Transverse colon (tissue), 4 donors: ENCODE measurements at regions not wholly inside any gene's neighbourhood (a gene's known extent, or its start where the extent isn't known, plus 50 kb on each side); places are given as distances from the start of the nearest gene placed in this dataset.

ENCODE experiments used
- DNase-seq: peaks from one replicate; pipeline ENCODE4 v3.0.0-alpha.2; 2019
- H3K27ac ChIP-seq, 4 donors: fragments of 200-600 bp; sonication (generic); 2 replicates each; pipeline ENCODE4 v1.5.1; 2016 to 2018; ENCODE audit warnings: inconsistent platforms in 4 of 4
- H3K27me3 ChIP-seq: fragments of 200-600 bp; sonication (generic); 2 replicates; pipeline ENCODE4 v1.5.1; 2017; ENCODE audit warnings: inconsistent platforms
- H3K36me3 ChIP-seq, 4 donors: fragments of 200-600 bp; sonication (generic); 2 replicates each; pipeline ENCODE4 v1.5.1; 2017 to 2019; ENCODE audit warnings: inconsistent platforms in 4 of 4
- H3K4me1 ChIP-seq, 4 donors: fragments of 200-600 bp; sonication (generic); 2 replicates each; pipeline ENCODE4 v1.5.1; 2017 to 2020; ENCODE audit warnings: inconsistent platforms in 4 of 4
- H3K4me3 ChIP-seq, 4 donors: fragments of 200-600 bp; sonication (generic); 1 replicate in 1 of 4; 2 replicates in 3 of 4; pipeline versions ENCODE4 v1.5.1 to v1.6.1; 2017 to 2019; ENCODE audit warnings: inconsistent platforms in 4 of 4
- H3K9me3 ChIP-seq, 2 donors: fragments of 200-600 bp; sonication (generic); 2 replicates each; pipeline ENCODE4 v1.5.1; 2017 to 2019; ENCODE audit warnings: inconsistent platforms in 2 of 2
- CTCF ChIP-seq, 5 experiments: fragments of 200-600 bp in 3 of 5; fragments of 450-650 bp in 2 of 5; sonication (generic) in 3 of 5; IDR thresholded peaks; 1 replicate in 2 of 5; 2 replicates in 3 of 5; pipeline ENCODE4 v1.5.1; 2016 to 2017; ENCODE audit warnings: antibody characterized with exemption in 5 of 5, inconsistent platforms in 3 of 5, mild to moderate bottlenecking in 2 of 5, moderate library complexity in 1 of 5
- EP300 ChIP-seq: sonication (generic); formaldehyde crosslinking; IDR thresholded peaks from one replicate; pipeline ENCODE4 v1.6.1; 2017; ENCODE audit warnings: antibody characterized with exemption, low read depth
- POLR2A ChIP-seq: fragments of 450-650 bp; IDR thresholded peaks from one replicate; pipeline ENCODE4 v1.6.1; 2016; ENCODE audit warnings: antibody characterized with exemption, mild to moderate bottlenecking, moderate library complexity
- POLR2AphosphoS5 ChIP-seq, 3 donors: sonication (generic); formaldehyde crosslinking; IDR thresholded peaks; one replicate each; pipeline ENCODE4 v1.6.1; 2016; ENCODE audit warnings: antibody characterized with exemption in 3 of 3
- WGBS, 2 donors: methylation state at CpG; one replicate each; pipeline ENCODE4 v1.1.5; 2018; ENCODE audit warnings: low coverage in 1 of 2; 5-methylcytosine and 5-hydroxymethylcytosine counted together
- in situ Hi-C, 4 donors: fragments of 200-750 bp; cut with MboI; loops; one replicate each; pipeline versions ENCODE4 v1.15.0 to v1.15.1; 2017; ENCODE audit warnings: low sequenced_read_pairs in 3 of 4, low pct_ligation_motif_present in 1 of 4, low pct_unique_long_range_greater_than_20kb in 1 of 4
- intact Hi-C: fragments of 100-400 bp; cut with DNase I; formaldehyde crosslinking; loops from one replicate; pipeline ENCODE4 v1.15.1; 2023; ENCODE audit warnings: low total_unique reads

- 79 to 83% methylated on average over 4 of the region's 4 CpGs for WGBS, 2 donors
- Histone ChIP-seq H3K4me3 (no peak overlapping the region), H3K27me3 (no peaks in the 10 kb centered on the region), H3K4me1 (peaks cover 0 to 5% (median 1%) of the 10 kb centered on the region in 4 donors), H3K9me3 (no peaks in the 10 kb centered on the region), H3K36me3 (no peaks in the 10 kb centered on the region), H3K27ac (no peak overlapping the region)
- intact Hi-C loops, result no loop called here
- TF ChIP-seq CTCF (IDR thresholded peaks at IDR 0.05) (no peak), POLR2AphosphoS5 (IDR thresholded peaks at IDR 0.05) (no peak), POLR2A (no peak), EP300 (no peak)
- DNase-seq, result no peak
- in situ Hi-C loops, result no loop called here
These were observed 209.8 kb upstream of the ATP11B start for GRCh38 chr3:182583545-182583944.

GRCh38 chr3:182585532-182586150, 207.7 kb upstream of the ATP11B start:
- TF ChIP-seq EP300, result no peak
- peak in 1 of 3 donors; percentile 50 for TF ChIP-seq POLR2AphosphoS5 (IDR thresholded peaks at IDR 0.05)
- no peak for TF ChIP-seq CTCF (IDR thresholded peaks at IDR 0.05)
- peak; percentile 11 for TF ChIP-seq POLR2A
- H3K4me3 ChIP-seq, result no peak overlapping the region
- H3K9me3 ChIP-seq, result no peaks in the 10 kb centered on the region
- DNase-seq, result no peak
- 66 to 69% methylated on average over 2 of the region's 2 CpGs for WGBS, 2 donors
- intact Hi-C loops (no loop called here), in situ Hi-C loops (no loop called here)
- H3K4me1 ChIP-seq, result peaks cover 0 to 5% (median 1%) of the 10 kb centered on the region in 4 donors
- H3K36me3 ChIP-seq, result no peaks in the 10 kb centered on the region
- no peaks in the 10 kb centered on the region for H3K27me3 ChIP-seq
- H3K27ac ChIP-seq, result peak overlapping the region; percentile 48 to 77 (median 58)

- DNase-seq, result no peak
- WGBS, 2 donors, result 43 to 49% methylated on average over 3 of the region's 3 CpGs
- in situ Hi-C loops (no loop called here), intact Hi-C loops (no loop called here)
- H3K4me1 ChIP-seq, result peaks cover 0 to 29% (median 2%) of the 10 kb centered on the region in 4 donors
- H3K27me3 ChIP-seq, result no peaks in the 10 kb centered on the region
- H3K9me3 ChIP-seq, result no peaks in the 10 kb centered on the region
- no peaks in the 10 kb centered on the region for H3K36me3 ChIP-seq
- peak overlapping the region; percentile 23 to 43 (median 30) for H3K27ac ChIP-seq
- no peak overlapping the region for H3K4me3 ChIP-seq
- TF ChIP-seq POLR2A (no peak), POLR2AphosphoS5 (IDR thresholded peaks at IDR 0.05) (no peak), EP300 (no peak), CTCF (IDR thresholded peaks at IDR 0.05) (no peak)
These were observed 200.6 kb upstream of the ATP11B start for GRCh38 chr3:182592747-182593146.

GRCh38 chr3:182596676-182597410, 196.5 kb upstream of the ATP11B start:
- WGBS, 2 donors, result 63 to 65% methylated on average over 5 to 17 of the region's 17 CpGs
- in situ Hi-C loops, result no loop called here
- no peaks in the 10 kb centered on the region for H3K9me3 ChIP-seq

More at GRCh38 chr3:182596676-182597410, 196.5 kb upstream of the ATP11B start:
- H3K4me3 ChIP-seq, result no peak overlapping the region
- H3K27ac ChIP-seq, result no peak overlapping the region
- DNase-seq, result no peak
- H3K4me1 ChIP-seq, result peaks cover 0 to 25% (median 2%) of the 10 kb centered on the region in 4 donors
- TF ChIP-seq EP300 (no peak), POLR2AphosphoS5 (IDR thresholded peaks at IDR 0.05) (no peak), POLR2A (no peak), CTCF (IDR thresholded peaks at IDR 0.05) (no peak)
- no peaks in the 10 kb centered on the region for H3K36me3 ChIP-seq
- intact Hi-C loops, result no loop called here
- no peaks in the 10 kb centered on the region for H3K27me3 ChIP-seq
